ENCODE measurements at regions not wholly inside any gene's neighbourhood (a gene's known extent, or its start where the extent isn't known, plus 50 kb on each side); places are given as distances from the start of the nearest gene placed in this dataset.

DNA sequence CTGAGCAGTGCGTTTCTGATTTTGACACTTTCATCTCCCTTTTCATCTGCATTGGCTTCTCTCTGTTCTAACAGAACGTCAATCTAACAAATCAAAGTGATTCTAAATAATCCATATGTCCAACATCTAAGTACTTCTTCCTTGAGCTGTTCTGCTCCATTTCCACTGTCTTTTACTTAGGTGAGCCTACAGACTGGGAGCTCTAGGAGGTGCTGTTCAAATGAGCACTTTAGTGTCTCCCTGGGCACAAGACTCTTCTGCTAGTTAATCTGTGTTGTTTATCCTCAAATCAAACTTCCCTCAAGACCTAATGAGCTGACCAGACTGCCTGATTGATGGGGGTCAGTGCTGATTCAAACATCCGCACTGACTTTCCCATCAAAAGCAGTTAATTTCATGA is 408.1 kb downstream of the WDR72 start:
- Histone ChIP-seq H3K4me1 (ENCODE audit: insufficient read depth, low read length) (no peaks in the 10 kb centered on the region), H3K9me3 (ENCODE audit: insufficient read depth, low read length, severe bottlenecking) (no peaks in the 10 kb centered on the region), H2AFZ (ENCODE audit: low read depth, low read length) (no peak overlapping the region), H3K4me2 (ENCODE audit: insufficient read depth, low read length) (no peak overlapping the region), H3K9ac (ENCODE audit: low read depth, low read length) (no peak overlapping the region), H3K4me3 (ENCODE audit: low read depth in 1 of 2, low read length in 2 of 2) (no peak overlapping the region), H3K36me3 (ENCODE audit: insufficient read depth, low read length) (no peaks in the 10 kb centered on the region), H4K20me1 (ENCODE audit: insufficient read depth, low read length) (no peaks in the 10 kb centered on the region), H3K27ac (ENCODE audit: low read length) (no peak overlapping the region), H3K79me2 (ENCODE audit: insufficient read depth, low read length) (no peaks in the 10 kb centered on the region), H3K27me3 (ENCODE audit: insufficient read depth, low read length, poor library complexity) (no peaks in the 10 kb centered on the region)
- no peak for DNase-seq
- TF ChIP-seq, protein P1, sequence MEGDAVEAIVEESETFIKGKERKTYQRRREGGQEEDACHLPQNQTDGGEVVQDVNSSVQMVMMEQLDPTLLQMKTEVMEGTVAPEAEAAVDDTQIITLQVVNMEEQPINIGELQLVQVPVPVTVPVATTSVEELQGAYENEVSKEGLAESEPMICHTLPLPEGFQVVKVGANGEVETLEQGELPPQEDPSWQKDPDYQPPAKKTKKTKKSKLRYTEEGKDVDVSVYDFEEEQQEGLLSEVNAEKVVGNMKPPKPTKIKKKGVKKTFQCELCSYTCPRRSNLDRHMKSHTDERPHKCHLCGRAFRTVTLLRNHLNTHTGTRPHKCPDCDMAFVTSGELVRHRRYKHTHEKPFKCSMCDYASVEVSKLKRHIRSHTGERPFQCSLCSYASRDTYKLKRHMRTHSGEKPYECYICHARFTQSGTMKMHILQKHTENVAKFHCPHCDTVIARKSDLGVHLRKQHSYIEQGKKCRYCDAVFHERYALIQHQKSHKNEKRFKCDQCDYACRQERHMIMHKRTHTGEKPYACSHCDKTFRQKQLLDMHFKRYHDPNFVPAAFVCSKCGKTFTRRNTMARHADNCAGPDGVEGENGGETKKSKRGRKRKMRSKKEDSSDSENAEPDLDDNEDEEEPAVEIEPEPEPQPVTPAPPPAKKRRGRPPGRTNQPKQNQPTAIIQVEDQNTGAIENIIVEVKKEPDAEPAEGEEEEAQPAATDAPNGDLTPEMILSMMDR (IDR thresholded peaks at IDR 0.05; ENCODE audit: borderline replicate concordance, extremely low read depth, low read length, poor library complexity, severe bottlenecking), result no peak
- TF ChIP-seq EZH2 (IDR thresholded peaks at IDR 0.05; ENCODE audit: borderline replicate concordance, low read depth, low read length, severe bottlenecking), result no peak
- no peak for ATAC-seq (ENCODE audit: insufficient read depth, low read depth)

DNA sequence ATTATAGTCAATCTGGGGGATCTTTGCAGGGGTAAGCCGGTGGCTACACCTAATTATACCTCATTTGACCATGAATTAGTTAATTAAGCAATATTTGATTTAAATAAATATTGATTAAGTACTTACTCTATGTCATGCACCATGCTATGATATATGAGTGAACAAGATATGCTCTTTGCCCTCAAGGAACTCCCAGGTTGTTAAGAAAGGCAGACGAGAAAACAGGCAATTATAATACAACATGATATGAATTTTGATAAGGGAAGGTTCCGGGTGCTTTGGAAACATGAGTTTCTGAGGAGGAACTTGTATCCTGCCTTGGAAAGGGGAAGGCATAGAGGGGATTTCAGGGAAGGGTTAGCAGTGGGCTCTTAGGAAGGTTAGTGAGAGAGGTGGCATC is 412.9 kb downstream of the WDR72 start:
- Histone ChIP-seq H3K36me3 (ENCODE audit: insufficient read depth, low read length) (no peaks in the 10 kb centered on the region), H3K9ac (ENCODE audit: low read depth, low read length) (no peak overlapping the region), H2AFZ (ENCODE audit: low read depth, low read length) (no peak overlapping the region), H3K9me3 (ENCODE audit: insufficient read depth, low read length, severe bottlenecking) (no peaks in the 10 kb centered on the region), H4K20me1 (ENCODE audit: insufficient read depth, low read length) (no peaks in the 10 kb centered on the region), H3K4me3 (ENCODE audit: low read depth in 1 of 2, low read length in 2 of 2) (no peak overlapping the region), H3K79me2 (ENCODE audit: insufficient read depth, low read length) (no peaks in the 10 kb centered on the region), H3K4me1 (ENCODE audit: insufficient read depth, low read length) (no peaks in the 10 kb centered on the region), H3K27ac (ENCODE audit: low read length) (no peak overlapping the region), H3K27me3 (ENCODE audit: insufficient read depth, low read length, poor library complexity) (no peaks in the 10 kb centered on the region), H3K4me2 (ENCODE audit: insufficient read depth, low read length) (no peak overlapping the region)
- DNase-seq (no peak), ATAC-seq (ENCODE audit: insufficient read depth, low read depth) (no peak)
- no peak for TF ChIP-seq EZH2 (IDR thresholded peaks at IDR 0.05; ENCODE audit: borderline replicate concordance, low read depth, low read length, severe bottlenecking)
- TF ChIP-seq, protein P1 (IDR thresholded peaks at IDR 0.05; ENCODE audit: borderline replicate concordance, extremely low read depth, low read length, poor library complexity, severe bottlenecking), result no peak

GRCh38 chr15:53331328-53332190 is 427.9 kb downstream of the WDR72 start:
- H3K27me3 ChIP-seq (ENCODE audit: insufficient read depth, low read length, poor library complexity), result no peaks in the 10 kb centered on the region
- no peaks in the 10 kb centered on the region for H3K36me3 ChIP-seq (ENCODE audit: insufficient read depth, low read length)
- H3K4me3 ChIP-seq (ENCODE audit: low read depth in 1 of 2, low read length in 2 of 2), result no peak overlapping the region
- H3K4me2 ChIP-seq (ENCODE audit: insufficient read depth, low read length), result no peak overlapping the region
- no peaks in the 10 kb centered on the region for H3K79me2 ChIP-seq (ENCODE audit: insufficient read depth, low read length)
- no peaks in the 10 kb centered on the region for H4K20me1 ChIP-seq (ENCODE audit: insufficient read depth, low read length)
- H3K9ac ChIP-seq (ENCODE audit: low read depth, low read length), result no peak overlapping the region
- ATAC-seq (ENCODE audit: insufficient read depth, low read depth) (no peak), DNase-seq (no peak)
- no peak for TF ChIP-seq EZH2 (IDR thresholded peaks at IDR 0.05; ENCODE audit: borderline replicate concordance, low read depth, low read length, severe bottlenecking)
- TF ChIP-seq, protein P1 (IDR thresholded peaks at IDR 0.05; ENCODE audit: borderline replicate concordance, extremely low read depth, low read length, poor library complexity, severe bottlenecking), result no peak
- H3K9me3 ChIP-seq (ENCODE audit: insufficient read depth, low read length, severe bottlenecking), result no peaks in the 10 kb centered on the region
- no peaks in the 10 kb centered on the region for H3K4me1 ChIP-seq (ENCODE audit: insufficient read depth, low read length)
- no peak overlapping the region for H3K27ac ChIP-seq (ENCODE audit: low read length)
- no peak overlapping the region for H2AFZ ChIP-seq (ENCODE audit: low read depth, low read length)
